ENCODE measurements at regions not wholly inside any gene's neighbourhood (a gene's known extent, or its start where the extent isn't known, plus 50 kb on each side); places are given as distances from the start of the nearest gene placed in this dataset.

- no peak overlapping the region for H2BK15ac ChIP-seq (ENCODE audit: low read depth, low read length)
- H2BK120ac ChIP-seq (ENCODE audit: low read depth, low read length, poor library complexity, severe bottlenecking) = no peak overlapping the region
- no peak overlapping the region for H4K91ac ChIP-seq (ENCODE audit: insufficient read length, low read depth, low read length)
- no peak overlapping the region for H3K23ac ChIP-seq (ENCODE audit: insufficient read length, low read depth, low read length)
- no peak overlapping the region for H2BK5ac ChIP-seq (ENCODE audit: insufficient read length, low read length)
- H3K4ac ChIP-seq (ENCODE audit: low read depth, low read length) = no peak overlapping the region
- Mint-ChIP-seq H3K27ac (no peak overlapping the region), H3K4me1 (peaks cover 0 to 3% of the 10 kb centered on the region in 2 experiments; a peak in 1 of 4 replicates), H3K27me3 (ENCODE audit: low read depth) (no peaks in the 10 kb centered on the region), H3K36me3 (ENCODE audit: insufficient read depth in 1 of 3, low read depth in 3 of 3) (no peaks in the 10 kb centered on the region), H3K4me3 (no peak overlapping the region), H3K9me3 (no peaks in the 10 kb centered on the region)
- H3K27ac ChIP-seq (ENCODE audit: insufficient read length, low read depth, low read length) = no peak overlapping the region
- no peak overlapping the region for H3T11ph ChIP-seq (ENCODE audit: low read length)
- H3K18ac ChIP-seq (ENCODE audit: insufficient read length, low read depth, low read length) = no peak overlapping the region
- no peak overlapping the region for H4K5ac ChIP-seq (ENCODE audit: insufficient read length, low read depth, low read length)
- H2BK12ac ChIP-seq (ENCODE audit: insufficient read length, low read depth, low read length) = no peak overlapping the region
- no peak overlapping the region for H3K4me2 ChIP-seq (ENCODE audit: insufficient read depth, insufficient read length, low read length)
- H2BK20ac ChIP-seq (ENCODE audit: low read depth, low read length, poor library complexity, severe bottlenecking) = no peak overlapping the region
- DNase-seq = no peak
- H4K8ac ChIP-seq (replicated peaks; ENCODE audit: insufficient read length, low read depth, low read length) = no peak overlapping the region
- H3K9ac ChIP-seq (ENCODE audit: extremely low read depth, insufficient read length, low read length) = no peak overlapping the region
- no peaks in the 10 kb centered on the region for H3K9me3 ChIP-seq (ENCODE audit: control insufficient read depth, low read depth, low read length)
- H3K79me2 ChIP-seq (ENCODE audit: insufficient read depth, low read length) = no peaks in the 10 kb centered on the region
- H3K27me3 ChIP-seq (ENCODE audit: insufficient read depth, low read length) = no peaks in the 10 kb centered on the region
- H2AFZ ChIP-seq (ENCODE audit: low read length) = no peak overlapping the region
- H4K20me1 ChIP-seq (ENCODE audit: control insufficient read depth, insufficient read depth, insufficient read length) = no peaks in the 10 kb centered on the region
- TF ChIP-seq CTCF (conservative IDR thresholded peaks at IDR 0.05) = no peak
- no peaks in the 10 kb centered on the region for H3K4me1 ChIP-seq (ENCODE audit: insufficient read depth, low read length)
- H3K56ac ChIP-seq (ENCODE audit: insufficient read length, low read depth, low read length) = no peak overlapping the region
- H3K23me2 ChIP-seq (ENCODE audit: insufficient read length, low read depth, low read length, poor library complexity, severe bottlenecking) = no peaks in the 10 kb centered on the region
- no peaks in the 10 kb centered on the region for H3K79me1 ChIP-seq (ENCODE audit: insufficient read depth, low read depth, low read length, poor library complexity, severe bottlenecking)
- H3K14ac ChIP-seq (ENCODE audit: insufficient read depth, low read length) = no peak overlapping the region
- no peak overlapping the region for H2AK5ac ChIP-seq (ENCODE audit: insufficient read length, low read length)
- WGBS (ENCODE audit: extremely low coverage, insufficient read length, low lambda C conversion rate) = no CpG with 5 or more reads among the region's 3 CpGs
These were observed 405.1 kb upstream of the ADAMTSL1 start for GRCh38 chr9:18068900-18069299.
